ENCODE measurements at regions not wholly inside any gene's neighbourhood (a gene's known extent, or its start where the extent isn't known, plus 50 kb on each side); places are given as distances from the start of the nearest gene placed in this dataset.

DNA sequence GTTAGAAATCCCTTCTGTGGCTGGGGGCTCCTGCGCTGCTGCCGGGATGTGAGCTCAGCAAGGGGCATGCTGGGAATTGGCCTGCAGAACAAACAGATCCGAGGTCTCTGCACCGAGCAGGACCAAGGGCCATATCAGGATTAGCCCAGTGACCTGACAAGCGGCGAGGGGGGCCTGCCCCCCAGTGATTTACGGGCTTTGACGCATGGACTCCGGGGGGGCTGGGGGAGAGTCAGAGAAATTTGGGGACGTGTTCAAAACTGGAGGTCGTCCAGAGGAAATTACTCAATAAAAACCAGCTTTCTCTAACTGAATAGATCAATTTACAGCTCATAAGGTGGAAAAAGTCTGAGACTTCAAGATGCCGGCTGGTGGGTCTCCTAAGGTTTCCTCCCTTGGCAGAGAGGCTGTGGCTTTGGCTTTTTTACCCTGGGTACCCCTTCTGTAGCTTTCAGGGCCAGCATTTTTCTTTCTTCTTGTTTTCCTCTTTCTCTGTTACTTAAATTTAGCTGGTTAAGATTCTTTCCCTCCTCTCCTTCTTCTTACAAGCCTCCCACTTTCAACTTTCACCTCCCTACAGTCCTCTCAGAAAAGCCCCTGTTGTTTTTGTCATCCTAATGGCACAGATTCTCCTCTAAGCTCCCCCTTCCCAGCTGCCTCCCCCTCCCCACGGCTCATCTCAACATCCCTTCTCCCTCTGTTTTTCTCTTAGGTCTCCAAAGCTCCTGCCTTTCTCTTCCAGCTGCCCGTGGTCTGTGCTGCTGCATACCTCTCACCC is 551.0 kb downstream of the CCDC171 start:
- TF ChIP-seq, protein P1, sequence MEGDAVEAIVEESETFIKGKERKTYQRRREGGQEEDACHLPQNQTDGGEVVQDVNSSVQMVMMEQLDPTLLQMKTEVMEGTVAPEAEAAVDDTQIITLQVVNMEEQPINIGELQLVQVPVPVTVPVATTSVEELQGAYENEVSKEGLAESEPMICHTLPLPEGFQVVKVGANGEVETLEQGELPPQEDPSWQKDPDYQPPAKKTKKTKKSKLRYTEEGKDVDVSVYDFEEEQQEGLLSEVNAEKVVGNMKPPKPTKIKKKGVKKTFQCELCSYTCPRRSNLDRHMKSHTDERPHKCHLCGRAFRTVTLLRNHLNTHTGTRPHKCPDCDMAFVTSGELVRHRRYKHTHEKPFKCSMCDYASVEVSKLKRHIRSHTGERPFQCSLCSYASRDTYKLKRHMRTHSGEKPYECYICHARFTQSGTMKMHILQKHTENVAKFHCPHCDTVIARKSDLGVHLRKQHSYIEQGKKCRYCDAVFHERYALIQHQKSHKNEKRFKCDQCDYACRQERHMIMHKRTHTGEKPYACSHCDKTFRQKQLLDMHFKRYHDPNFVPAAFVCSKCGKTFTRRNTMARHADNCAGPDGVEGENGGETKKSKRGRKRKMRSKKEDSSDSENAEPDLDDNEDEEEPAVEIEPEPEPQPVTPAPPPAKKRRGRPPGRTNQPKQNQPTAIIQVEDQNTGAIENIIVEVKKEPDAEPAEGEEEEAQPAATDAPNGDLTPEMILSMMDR (IDR thresholded peaks at IDR 0.05): no peak

DNA sequence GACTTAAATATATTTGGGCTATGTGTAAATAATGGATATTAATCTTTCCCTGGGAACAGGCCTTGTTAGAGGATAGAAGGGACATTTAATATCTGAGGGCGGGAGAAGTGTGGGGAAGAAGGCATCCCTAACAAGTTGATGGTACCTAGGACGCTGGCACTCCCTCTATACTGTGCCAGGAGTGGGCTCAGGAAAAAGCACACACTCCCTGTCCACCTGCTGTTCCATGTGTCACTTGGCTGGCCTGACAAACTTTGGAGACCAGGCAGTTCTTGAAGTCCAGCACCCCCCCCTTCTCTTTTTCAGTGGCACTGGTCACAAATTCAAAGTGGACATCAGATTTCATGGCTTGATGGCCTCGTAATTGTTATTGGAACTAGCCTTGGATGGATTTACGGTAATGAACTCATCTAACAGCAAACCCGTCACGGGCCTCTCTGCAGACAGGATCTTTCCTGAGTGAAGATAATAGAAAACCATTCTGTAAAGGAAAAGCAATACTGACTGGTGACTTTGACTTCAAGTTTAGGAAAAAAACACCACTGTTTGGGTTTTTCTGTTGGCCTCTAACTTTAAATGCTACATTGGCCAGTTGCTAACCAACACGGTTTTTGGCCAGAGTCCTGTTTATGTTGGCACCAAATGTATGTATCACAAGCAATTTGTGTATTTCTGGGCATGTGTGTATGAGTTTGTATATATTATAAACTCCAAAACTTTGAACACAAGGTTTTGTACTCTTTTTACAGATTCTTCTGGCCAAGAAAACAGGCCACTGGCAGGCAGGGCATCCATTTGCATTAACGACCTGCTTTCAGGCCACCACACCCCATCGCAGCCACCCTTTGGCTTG is 552.6 kb downstream of the CCDC171 start:
- TF ChIP-seq, protein P1 (IDR thresholded peaks at IDR 0.05): no peak

DNA sequence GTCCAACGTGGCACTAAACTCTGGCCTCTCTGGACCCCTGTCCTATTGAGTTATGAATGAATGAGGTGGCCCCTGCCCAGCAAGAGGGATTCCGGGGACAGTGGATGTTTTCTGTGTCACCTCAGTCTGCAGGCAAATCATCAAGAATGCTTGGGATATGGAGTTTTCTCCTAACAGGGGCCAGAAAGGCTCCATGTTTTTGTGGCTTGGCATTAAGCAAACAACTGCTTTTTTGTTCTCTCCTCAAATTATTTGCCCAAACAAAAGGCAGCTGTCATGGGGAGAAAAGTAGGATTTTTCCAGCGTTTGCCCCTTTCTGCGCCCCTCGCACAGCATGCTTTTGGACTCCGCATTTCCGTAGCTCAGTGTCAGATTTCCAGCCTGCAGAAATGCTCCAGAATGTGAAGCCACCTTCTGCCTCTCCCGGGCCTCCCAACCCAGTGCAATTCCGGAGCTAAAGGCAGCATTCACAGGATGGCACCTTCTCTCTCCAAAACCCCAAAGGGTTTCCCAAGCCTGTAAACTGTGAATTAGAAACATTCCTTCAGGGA is 553.3 kb downstream of the CCDC171 start:
- TF ChIP-seq, protein P1 (IDR thresholded peaks at IDR 0.05): no peak

DNA sequence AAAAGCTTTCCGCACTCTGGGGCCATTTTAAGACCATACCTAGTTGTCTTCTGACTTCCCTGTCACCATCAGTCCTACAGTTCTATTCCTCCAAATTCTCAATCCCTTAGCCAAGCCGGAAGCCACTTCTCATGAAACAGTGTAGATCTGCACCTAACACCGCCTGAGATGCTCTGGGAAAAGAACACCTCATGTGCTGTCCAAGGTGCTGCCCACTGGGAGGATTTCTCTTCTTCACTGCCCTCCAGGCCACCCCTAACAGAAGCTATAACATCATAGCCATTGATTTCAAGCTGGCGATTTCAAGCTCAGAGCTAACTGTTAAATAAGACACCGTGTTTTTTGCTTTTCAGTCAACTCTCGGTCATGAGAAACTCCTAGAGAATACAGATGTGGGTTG is 559.3 kb downstream of the CCDC171 start:
- TF ChIP-seq, protein P1 (IDR thresholded peaks at IDR 0.05): no peak

DNA sequence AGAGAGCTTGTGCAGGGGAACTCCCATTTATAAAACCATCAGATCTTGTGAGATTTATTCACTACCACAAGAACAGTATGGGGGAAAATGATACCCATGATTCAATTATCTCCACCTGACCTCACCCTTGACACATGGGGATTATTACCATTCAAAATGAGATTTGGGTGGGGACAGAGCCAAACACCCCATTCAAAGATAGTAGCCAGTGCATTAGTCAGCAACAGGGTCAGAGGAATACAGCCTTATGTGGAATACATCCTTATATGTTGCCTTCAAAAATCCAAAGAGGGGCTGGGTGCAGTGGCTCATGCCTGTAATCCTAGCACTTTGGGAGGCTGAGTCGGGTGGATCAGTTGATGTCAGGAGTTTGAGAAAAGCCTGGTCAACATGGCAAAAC is 563.2 kb downstream of the CCDC171 start:
- TF ChIP-seq, protein P1 (IDR thresholded peaks at IDR 0.05): no peak

DNA sequence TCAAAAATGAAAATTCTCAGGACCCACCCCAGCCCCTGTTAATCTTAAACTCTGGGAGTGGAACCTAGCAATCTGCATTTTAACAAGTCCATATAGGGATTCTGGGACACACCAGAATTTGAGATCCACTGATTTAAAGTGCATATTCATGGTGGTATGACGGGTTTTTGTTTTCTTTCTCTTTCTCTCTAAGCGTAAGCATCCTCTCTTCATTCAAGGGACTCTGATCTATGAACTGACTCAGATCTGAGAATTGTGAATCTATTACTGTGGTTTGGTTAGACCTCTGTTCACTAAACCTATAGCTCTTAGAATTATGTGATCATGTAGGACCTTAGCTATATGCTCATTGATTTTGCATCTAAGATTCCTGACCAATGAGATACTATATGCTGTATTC is 565.2 kb downstream of the CCDC171 start:
- TF ChIP-seq, protein P1 (IDR thresholded peaks at IDR 0.05): no peak

DNA sequence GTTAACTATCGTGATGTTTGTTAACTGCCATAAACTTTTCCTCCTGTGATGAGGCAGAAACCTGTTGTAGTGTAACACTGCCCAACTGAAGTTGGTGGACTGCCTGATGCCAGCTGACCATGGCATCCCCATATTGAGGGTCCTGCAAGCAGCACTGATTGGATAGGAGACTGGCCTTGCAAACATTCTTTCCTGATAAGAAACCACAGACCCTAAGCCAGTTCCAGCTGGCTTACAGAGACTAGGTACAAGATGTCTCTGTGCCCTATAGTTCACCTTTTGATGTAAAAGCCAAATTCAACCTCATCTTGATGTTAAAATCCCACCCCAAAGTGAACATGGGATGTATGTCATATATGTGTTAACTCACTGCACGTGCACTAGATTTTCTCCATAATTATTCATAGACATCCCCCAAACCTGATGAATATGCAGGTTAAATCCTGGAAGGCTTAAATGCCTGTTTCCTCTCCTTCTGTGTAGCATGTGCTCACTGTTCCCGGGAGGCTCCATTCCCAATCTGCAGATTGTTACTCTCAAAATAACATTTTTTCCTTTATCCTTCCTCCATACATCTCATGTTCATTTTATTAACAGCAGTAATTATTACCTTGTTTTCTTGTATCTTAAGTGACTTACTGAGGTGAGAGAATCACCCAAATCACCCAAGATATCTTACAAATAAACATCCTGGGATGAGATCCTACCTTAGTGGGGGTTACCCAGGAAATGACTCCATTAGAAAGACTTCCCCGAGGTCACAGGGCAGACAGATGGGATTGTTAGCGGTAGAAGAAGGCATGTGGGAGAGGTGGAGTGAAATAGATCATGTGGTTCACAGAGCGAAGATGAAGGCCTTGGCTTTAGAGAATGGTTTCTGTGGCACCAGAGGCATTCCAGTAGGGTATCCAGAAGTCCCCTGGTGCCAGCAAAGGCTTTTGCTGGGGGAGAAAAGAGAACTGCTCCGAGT is 566.7 kb downstream of the CCDC171 start:
- TF ChIP-seq, protein P1 (IDR thresholded peaks at IDR 0.05): no peak
